H4 (cell line): ENCODE measurements at regions not wholly inside any gene's neighbourhood (a gene's known extent, or its start where the extent isn't known, plus 50 kb on each side); places are given as distances from the start of the nearest gene placed in this dataset.

ENCODE experiments used
- DNase-seq: peaks from one replicate; pipeline ENCODE4 v3.0.0-alpha.2; 2015; ENCODE audit warnings: low spot score

DNA sequence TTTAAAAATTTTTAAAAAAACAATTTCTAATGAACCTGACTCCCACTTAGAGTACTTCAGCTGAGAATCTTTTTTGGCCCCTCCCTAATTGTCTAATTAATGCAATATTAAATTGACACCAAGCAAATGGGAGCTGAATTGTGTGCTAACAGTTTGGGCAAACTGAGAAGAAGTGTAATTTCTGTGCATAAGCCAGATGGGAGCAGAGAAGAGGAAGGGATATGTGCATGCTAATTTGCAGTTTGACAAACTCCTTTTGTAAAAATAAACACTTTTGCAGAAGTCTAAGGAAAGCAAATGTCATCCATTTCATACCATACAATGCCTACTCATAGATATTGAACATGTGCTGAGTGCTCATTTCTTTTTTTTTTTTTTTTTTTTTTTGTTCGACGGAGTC, 332.0 kb downstream of the CYRIA start:
- DNase-seq, result no peak

DNA sequence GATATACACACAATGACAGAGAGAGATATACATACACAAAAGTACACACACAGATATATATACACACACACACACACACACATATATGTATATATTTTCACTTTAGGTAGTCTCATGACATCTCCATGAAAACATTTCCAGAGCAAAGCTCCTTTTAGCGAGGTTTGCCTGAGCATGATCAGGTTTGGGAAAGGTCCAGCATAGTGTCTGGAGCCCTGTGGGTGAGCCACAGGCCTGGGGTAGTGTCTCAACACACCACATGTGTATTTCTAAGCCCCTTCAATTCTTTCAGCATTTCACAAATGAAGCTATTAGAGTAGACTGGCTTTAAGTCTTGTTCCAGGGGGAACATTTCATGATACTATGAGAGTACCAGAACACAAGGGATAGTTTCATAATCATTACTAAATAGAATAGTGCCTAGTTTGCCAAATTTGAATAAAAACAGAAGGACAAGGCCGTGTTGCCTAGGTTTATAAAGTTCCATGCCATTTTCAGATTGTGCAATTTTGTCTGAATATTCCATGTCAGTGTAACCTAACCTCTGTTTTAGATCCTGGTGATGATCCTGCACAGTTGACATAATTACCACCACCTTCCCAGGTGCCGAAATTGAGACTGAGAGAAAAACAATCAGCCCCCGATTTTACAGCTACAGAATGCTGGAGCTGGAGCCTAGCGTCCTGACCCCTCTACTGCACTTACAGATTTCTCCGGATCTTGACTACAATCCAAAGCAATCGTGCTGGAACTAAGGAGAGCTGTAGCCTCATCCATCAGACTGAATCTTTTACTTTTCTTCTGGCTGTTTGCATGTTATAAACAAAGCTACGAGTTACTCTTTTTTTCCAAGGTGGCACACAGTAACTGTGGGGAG, 332.7 kb downstream of the CYRIA start:
- no peak for DNase-seq

DNA sequence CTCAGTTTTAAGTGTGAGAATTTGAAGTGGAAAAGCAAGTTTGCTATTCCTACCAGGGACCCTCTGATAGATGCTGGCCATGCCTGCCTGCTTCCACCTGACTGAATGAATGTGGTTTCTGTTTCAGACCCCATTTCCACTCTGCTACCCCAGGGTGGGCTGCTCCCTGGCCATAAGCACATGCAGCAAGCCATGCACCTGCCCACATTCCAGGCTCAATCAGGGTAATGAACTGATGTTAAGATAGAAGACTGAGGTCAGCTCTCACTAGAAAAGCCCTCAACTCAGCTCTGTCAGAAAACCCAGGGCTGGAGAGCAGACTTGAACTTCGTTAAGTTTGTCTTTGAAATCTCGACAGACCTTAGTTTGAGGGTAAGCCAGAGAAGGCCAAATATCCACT, 333.9 kb downstream of the CYRIA start:
- no peak for DNase-seq

DNA sequence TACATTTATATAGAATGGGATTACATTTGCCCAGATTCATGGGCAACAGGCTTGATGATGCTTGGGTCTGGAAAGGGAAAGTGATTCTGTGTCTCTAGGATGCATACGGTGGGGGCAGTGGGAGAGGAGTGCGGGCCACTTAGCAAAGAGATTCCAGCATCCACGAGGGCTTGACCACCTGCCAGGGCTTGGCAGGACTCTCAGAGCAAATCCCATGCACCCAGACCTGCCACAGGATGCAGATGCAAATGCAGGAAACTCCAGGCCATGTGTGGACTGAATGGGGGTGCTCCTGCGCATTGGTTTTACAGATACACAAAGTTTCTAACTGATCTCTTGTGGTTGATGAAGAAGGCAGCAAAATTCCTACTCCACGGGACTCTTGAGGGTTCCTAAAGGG, 334.7 kb downstream of the CYRIA start:
- no peak for DNase-seq

DNA sequence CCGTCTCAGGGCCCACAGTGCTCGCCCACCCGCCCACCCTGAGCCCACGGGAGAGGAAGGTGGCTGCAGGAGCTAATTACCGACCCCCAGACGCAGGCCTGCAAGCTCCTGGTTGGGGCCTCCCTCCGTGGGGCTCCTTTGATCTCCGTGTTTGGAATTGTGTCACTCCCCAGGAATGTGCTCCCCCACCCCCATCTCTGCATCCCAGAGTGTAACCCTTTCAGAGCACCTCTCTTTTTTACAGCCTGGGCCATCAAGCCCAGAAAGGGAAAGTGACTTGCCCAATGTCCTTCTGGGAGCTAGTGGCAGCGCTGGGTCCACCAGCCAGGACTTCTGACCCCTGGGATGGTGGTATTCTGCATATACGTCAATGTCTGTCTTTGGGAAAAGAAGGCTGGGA, 335.1 kb downstream of the CYRIA start:
- no peak for DNase-seq

DNA sequence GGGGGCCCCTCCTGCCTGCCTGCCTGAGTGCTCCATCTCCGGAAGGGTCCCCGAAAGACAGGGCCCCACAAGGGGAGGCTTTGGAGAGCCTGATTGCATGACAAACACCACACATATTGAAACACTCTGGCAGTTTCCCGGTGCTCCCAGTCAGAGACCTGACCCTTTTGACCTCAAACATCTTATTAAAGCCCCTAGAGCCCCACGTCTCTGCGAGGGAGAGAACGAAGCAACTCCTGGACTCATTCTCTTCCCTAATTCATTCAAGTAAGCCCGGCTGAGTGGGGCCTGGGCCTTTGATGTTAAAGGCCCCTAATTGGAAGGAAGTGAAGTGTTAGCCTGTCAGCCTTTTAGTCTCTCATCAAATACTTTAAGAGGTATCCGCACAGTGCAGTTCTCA, 335.6 kb downstream of the CYRIA start:
- no peak for DNase-seq

DNA sequence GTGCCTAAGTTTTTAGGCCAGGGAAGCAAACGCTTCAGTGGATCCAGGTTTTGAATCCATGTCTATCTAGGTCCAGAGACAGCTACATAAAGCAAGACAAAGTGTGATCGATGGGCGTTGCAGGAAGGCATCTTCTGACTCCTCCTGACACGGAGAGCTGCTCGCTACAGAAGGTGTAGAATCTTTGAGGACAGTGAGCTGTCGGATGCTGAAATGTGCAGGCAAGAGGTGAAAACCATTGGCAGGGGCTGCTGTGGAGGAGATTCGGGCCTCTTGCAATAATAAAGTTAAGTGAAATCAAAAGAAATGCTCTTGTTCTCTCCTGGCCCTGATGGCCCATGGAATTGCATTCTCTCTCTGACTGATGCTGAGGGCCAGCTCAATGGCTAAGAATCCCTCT, 336.2 kb downstream of the CYRIA start:
- DNase-seq, result no peak

DNA sequence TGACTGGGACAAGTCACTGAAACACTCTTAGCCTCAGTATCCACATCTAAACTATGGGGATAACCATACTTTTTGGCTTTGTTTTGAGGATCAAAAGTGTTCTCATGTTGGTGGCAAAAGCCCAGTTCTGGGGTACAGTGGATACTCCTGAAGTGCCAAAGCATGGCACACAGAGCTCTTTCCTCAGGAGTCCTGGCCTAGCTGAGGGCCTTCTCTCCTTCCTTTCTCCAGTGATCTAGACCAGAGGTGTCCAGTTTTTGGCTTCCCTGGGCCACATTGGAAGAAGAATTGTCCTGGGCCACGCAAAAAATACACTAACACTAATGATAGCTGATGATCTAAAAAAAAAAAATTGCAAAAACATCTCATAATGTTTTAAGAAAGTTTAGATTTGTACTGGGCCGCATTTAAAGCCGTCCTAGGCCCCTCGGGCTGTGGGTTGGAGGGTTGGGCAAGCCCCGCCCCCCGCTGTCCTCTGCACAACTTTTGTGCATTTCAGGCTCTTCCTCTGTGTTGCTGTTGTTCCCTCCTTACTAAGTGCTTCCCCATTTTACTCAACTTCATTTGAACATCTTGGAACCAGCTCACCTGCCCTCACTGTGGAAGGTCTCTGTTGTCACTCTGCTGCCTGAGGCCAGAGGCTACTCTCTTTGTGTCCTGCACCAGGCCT, 337.0 kb downstream of the CYRIA start:
- DNase-seq, result no peak

DNA sequence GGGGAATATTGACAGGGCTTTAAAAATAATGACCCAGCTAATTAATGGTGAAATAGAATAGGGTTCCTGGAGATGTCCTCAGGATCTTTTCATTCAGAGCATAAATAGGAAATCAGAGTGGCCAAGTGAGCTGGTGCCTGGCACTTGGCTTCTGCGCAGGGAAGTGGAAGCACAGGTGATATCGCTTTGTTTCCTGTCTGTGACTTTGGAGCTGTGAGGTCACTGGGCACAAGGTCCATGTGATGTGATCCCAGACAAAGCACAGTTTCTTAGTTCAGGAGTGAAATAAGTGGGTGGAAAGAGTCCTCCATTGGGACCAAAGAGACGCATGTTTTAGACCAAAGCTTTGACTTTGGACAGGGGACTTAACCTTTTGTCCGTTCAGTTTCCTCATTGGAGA, 338.3 kb downstream of the CYRIA start:
- DNase-seq, result no peak

DNA sequence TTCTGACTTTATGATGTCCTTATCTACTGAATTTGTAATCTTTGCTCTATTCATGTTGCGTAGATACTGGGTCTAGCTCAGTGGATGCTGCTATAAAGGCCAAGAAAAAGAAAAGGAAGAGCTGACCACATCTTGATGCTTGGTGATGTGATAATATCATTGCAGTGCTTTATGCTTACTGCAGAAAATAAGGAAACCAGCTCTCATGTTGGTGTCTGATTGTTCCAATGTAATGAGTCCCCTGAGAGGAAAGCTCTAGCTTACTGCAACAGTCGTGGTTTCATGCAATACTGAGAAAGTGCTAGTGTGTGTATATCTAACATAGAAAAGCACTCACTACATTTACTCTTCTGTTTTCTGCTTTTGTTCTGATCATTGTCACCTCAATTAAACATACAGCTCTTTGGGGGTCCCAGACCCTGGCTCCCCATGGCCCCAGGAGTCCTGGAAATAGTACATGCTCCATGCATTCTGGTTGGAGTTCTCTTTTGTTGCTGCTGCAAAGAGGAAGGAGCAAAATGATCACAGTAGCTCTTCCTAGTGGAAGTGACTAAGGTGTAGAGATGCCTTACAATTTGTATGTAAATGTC, 338.8 kb downstream of the CYRIA start:
- no peak for DNase-seq

DNA sequence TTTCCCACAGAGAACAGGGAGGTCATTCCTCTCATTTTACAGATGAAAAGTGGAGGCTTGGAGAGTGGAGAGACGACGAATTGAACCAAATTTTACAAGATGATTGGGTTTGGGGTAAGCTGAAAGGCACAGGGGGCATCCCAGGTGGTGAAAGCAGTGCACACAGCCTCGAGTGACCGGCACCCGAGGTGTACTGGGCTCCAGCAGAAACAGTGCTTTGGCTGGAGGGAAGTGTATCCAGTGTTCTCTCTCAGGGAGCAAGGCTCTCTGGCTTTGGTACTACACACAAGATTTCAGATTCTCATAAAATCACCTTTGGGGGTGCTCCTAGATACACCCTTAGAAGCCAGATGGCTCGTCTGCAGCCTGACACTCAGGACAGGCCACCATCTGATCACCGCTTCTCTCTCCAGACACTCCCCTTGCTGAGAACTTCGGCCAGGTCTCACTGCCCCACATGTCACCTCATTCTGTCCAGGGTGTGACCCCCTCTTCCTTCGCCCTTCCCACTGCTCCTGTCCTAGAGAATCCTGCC, 339.6 kb downstream of the CYRIA start:
- no peak for DNase-seq

DNA sequence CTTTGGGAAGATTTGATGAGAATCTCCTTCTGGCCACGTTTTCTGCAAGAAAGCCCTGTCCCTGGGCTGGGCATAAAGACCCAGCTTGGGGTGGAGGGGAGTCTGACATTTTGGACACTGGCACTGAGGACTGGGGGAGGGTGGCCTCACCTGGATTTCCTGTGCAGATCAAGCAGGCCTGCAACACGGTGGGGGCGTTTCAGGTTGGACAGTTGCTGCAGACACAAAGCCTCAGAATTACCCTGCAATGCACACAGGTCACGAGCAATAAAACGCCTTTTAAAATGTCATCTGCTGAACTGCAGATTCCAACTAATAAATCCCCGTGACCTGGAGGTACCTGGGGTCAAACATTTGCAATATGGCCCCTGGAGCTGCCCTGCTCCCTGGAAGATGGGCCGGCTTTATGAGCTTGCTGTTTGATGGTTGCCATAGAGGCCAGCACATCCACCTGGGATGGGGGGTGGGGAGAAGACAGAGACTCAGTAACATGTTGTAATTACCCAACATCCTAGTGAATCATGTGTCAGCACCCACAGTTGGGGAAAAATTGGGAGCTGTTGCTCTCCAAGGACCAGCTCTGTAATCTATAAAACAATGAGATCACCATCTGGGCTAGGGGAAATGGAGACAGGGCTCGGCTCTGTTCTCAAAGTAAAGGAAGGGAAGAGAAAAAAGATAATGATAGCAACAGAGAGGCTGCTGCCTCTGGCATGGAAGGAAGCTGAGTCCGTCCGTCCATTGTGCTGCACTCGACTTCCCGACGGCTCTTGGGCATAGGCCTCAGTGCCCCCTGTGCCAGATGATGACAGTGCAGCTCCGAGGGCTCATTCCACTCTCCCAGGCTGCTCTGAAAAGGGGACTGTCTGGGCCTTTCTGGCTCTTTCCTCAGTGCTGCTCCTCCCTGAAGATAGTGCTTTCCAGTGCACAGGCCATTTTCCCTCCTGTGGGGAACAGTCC, 340.3 kb downstream of the CYRIA start:
- DNase-seq, result no peak

DNA sequence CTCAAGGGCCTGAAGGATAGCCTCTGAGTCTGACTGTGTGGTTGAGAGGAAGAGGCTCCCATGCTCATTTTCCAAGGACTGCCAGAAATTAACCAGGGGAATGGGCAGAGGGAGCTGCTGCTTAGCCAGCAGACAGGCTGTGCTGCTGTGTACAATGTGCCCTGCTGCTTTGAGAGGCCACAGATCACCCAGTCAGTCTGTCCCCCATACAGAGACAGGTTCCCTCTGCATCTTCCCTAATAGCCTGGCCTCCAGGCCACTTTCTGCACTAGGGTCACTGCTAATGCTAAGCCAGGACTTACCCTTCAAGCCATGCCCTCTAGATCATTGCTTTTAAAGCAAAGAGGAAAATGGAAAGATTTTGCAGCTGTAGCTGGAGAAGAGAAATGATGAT, 341.1 kb downstream of the CYRIA start:
- DNase-seq, result no peak

DNA sequence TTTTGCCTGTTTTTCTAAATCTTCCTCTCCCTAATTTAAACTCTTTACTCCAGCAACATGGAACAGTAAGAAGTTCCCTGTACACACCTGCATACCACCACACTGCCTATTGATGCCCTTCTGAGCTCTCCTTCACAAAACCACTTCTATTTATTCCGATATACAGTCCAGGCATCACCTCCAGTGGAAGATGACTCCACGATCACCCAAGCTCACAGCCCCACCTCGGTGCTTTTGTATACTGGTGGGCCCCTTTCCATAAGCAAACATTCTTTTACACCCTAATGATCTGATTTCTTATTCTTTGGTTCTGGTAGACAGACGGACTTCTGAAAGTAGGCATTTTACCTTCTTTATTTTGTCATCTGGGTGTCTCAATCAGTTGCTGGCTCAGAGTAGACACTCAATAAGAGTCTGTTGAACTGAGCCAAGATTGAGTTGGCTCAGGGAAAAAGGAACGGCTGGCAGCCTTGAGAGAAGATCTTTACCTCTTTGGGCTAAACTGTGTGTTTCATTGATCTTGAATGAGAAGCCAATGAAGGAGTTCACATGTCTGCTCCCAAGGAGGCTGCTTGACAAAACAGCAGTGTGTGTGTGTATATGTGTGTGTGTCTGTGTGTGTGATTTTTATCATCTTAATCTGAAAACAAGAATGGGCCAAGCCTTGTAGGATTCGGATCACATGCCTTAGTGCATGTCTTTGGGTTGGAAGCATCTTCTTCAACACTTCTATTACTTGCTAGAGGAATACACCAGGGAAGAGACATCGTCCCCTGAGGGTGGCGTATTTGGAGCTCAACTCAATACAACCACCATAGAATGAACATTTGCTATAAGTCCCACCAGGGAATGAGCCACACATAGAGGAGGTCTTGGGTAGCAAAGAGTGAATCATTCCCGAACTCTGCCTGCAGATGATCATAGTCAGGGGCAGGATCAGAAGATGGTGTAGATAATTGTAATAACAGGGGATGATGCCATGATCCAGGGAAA, 341.8 kb downstream of the CYRIA start:
- DNase-seq, result no peak

DNA sequence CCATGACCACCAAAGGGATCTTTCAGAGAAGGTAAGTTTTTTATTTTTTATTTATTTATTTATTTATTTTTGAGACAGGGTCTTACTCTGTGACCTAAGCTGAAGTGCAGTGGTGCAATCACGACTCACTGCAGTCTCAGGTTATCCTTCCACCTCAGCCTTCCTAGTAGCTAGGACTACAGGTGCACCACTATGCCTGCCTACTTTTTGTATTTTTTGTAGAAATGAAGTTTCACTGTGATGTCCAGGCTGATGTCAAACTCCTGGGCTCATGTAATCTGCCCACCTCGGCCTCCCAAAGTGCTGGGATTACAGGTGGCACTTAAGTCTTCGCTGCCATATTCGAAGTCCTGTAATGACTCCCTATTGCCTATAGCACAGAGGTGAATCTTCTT, 342.5 kb downstream of the CYRIA start:
- DNase-seq, result no peak

DNA sequence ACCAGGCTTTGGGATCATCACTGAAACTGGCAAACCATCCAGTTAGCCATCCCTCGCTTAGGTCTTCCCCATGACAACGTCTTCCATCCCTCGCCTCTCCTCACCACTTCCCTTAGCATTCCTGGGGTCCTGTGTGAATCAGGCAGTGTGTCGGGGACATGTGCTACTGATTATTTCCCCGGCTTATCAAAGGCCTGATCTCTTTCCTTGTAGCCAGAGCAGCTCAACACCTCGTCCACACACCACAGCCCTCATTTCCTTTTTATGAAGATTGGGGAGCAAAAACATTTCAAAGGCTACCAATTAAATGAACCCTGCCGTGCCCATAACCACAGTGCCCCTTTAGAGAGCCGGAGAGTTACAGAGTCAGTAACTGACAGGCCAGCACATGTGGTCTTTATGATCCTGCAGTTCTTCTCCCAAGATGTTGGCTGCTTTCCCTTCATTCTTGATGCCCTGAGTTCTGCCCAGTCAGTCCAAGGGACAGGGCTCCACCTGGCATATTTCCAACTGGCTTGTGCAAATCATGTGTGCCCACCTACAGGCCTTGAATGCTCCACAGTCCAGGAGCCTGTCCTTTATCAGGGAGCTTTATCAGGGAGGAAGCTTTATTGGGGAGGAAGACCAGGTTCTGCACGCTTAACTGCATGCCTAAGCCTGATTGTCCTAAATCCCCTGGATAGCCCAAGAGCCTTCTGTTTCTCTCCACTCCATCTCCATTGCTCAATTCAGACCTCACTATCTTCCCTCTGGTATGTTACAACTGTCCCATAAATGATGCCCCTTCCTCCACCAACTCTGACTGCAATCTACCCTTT, 343.1 kb downstream of the CYRIA start:
- no peak for DNase-seq

DNA sequence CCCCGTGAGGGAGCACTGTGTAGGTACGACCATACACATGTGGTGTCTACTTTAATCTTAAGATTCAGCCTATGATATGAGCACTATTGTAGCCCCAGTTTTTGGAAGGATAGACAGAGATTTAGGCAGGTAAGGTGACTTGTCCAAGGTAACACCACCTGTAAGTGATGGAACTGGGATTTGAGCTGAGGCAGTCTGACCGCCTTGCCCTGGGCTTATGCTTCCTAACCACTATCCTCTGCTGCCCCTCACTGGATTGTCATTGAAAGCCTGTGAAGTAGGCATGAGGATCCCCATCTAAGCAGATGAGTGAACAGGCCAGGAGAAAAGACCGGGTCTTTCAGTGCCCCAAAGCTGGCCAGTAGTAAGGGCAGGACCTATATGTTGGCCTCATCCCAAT, 343.8 kb downstream of the CYRIA start:
- no peak for DNase-seq

DNA sequence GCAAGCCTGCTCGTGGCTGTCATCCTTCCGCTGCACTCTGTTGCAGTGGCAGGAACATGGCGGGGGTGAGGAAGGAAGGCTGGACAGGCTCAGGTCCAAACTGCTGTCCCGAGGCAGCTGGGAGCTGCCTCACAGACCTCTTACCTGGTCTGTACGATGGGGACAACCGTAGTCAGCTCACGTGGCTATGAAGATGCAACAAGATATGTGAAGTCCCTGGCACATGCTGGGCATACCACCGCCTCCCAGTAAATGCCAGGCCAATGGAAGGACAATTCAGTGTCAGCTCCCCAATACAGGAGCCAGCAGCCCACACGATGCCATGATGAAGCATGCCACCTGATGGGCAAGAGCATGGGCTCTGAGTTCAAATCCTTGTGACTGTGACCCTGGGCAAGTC, 344.4 kb downstream of the CYRIA start:
- no peak for DNase-seq

DNA sequence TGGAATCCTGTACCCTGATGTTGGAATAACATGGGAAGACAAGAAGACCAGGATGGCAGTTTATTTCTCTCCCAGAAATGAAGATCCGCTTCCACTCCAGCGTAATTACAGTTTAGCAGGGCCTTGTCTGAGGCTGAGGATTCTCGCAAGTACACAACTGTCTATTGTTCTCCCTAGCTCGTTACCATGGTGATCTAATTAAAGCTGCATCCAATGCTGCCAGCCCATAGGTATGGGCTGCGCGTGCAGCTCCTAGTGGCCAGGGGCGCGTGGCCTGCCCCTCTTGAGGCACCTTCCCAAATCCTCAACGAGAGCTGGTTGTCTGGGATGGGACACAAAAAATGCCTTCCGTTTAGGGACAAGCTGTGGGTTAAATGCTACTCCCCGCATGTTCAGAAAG, 344.9 kb downstream of the CYRIA start:
- DNase-seq, result no peak
